A549 (cell line): ENCODE measurements at regions not wholly inside any gene's neighbourhood (a gene's known extent, or its start where the extent isn't known, plus 50 kb on each side); places are given as distances from the start of the nearest gene placed in this dataset.

Experiments
- ATAC-seq, 2 experiments: fragments of 200-7000 bp in 1 of 2; fragments of >200 bp in 1 of 2; cut with Nextera tagmentation in 1 of 2; cut with Tn5 transposase in 1 of 2; 3 replicates each; pipeline versions ENCODE4 v1.8.0 to v1.9.1; 2018 to 2020; ENCODE audit warnings: mild to moderate bottlenecking in 1 of 2, moderate library complexity in 1 of 2
- CTCF ChIA-PET: fragments of 300-600 bp; sonication (Branson Sonifier 250); formaldehyde crosslinking; extraction: SDS; loops from one replicate; lab custom pipeline; 2021; ENCODE audit warnings: antibody characterized with exemption, inconsistent platforms; lab: Yijun Ruan, JAX
- POLR2A ChIA-PET: fragments of 350-600 bp; formaldehyde crosslinking; extraction: SDS; loops from one replicate; lab custom pipeline; 2021; ENCODE audit warnings: antibody characterized with exemption, inconsistent platforms; lab: Yijun Ruan, JAX
- DNase-seq, 2 experiments: peaks; one replicate each; pipeline versions ENCODE4 v3.0.0 to v3.0.0-alpha.2; 2011 to 2016; ENCODE audit warnings: low read depth in 1 of 2, low spot score in 1 of 2
- FAIRE-seq: peaks from 2 replicates; lab custom pipeline; 2011; peaks lifted over from hg19 to GRCh38; lab: Jason Lieb, UNC
- H3K27ac ChIP-seq, 2 experiments: fragments of >200 bp; sonication (Bioruptor Twin); formaldehyde crosslinking; 3 replicates each; pipeline ENCODE4 v1.5.1; 2016 to 2017
- H3K4me1 ChIP-seq: fragments of >200 bp; sonication (Bioruptor Twin); formaldehyde crosslinking; 3 replicates; pipeline ENCODE4 v1.6.1; 2016
- H3K4me2 ChIP-seq: fragments of >200 bp; sonication (Bioruptor Twin); formaldehyde crosslinking; 3 replicates; pipeline ENCODE4 v1.6.1; 2016
- H3K4me3 ChIP-seq: fragments of >200 bp; sonication (Bioruptor Twin); formaldehyde crosslinking; 3 replicates; pipeline ENCODE4 v1.5.1; 2016
- H3K9me3 ChIP-seq: fragments of >200 bp; sonication (Bioruptor Twin); formaldehyde crosslinking; 3 replicates; pipeline ENCODE4 v1.6.1; 2016
- E2F6 ChIP-seq: IDR thresholded peaks from 2 replicates; pipeline ENCODE4 v1.6.1; 2012; ENCODE audit warnings: low read depth, borderline replicate concordance
- EHMT2 ChIP-seq: fragments of 200-600 bp; sonication (generic); IDR thresholded peaks from 2 replicates; pipeline ENCODE4 v1.6.1; 2016; ENCODE audit warnings: antibody characterized with exemption, low read depth, mild to moderate bottlenecking, moderate library complexity
- JUNB ChIP-seq: fragments of >200 bp; sonication (Bioruptor Twin); formaldehyde crosslinking; IDR thresholded peaks from 2 replicates; pipeline ENCODE4 v1.6.1; 2016
- SMC3 ChIP-seq: fragments of >200 bp; sonication (Bioruptor Twin); formaldehyde crosslinking; IDR thresholded peaks from 3 replicates; pipeline ENCODE4 v1.6.1; 2018; ENCODE audit warnings: inconsistent platforms
- WGBS: methylation state at CpG from one replicate; pipeline ENCODE4 v1.1.6; 2017; ENCODE audit errors: missing lambda C conversion rate; 5-methylcytosine and 5-hydroxymethylcytosine counted together
- small RNA-seq, 6 experiments: library from RNA; depleted of rRNA; stranded (forward); fragments of <200 nt; gene quantifications; one replicate each; pipeline ENCODE3, GENCODE V24; 2012
- TF ChIP-seq, protein P1 (sequence below): IDR thresholded peaks from 2 replicates; pipeline ENCODE4 v1.6.1; 2012

- POLR2A ChIA-PET = no interaction called here
- TF ChIP-seq, protein P1, sequence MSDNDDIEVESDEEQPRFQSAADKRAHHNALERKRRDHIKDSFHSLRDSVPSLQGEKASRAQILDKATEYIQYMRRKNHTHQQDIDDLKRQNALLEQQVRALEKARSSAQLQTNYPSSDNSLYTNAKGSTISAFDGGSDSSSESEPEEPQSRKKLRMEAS = no peak
- TF ChIP-seq E2F6 (no peak), SMC3 (no peak), JUNB (no peak), EHMT2 (no peak)
- H3K4me3 ChIP-seq = no peak overlapping the region
- FAIRE-seq (no peak), ATAC-seq (no peak), DNase-seq (no peak)
- 93% methylated on average over 10 of the region's 10 CpGs for WGBS
- H3K9me3 ChIP-seq = no peaks in the 10 kb centered on the region
- H3K4me1 ChIP-seq = peaks cover 17% of the 10 kb centered on the region
- H3K27ac ChIP-seq = no peak overlapping the region
- CTCF ChIA-PET = interaction anchor here (1.2 to 1.5 kb wide), 3 partner anchors 20 to 36 kb away, joined by 3 to 4 read pairs (median 3); no protein-coding TSS in a partner anchor
- H3K4me2 ChIP-seq = no peak overlapping the region
Measured at GRCh38 chr7:140229101-140229525, 52.3 kb upstream of the KDM7A start.

Small RNAs in the stretch of these regions (small RNA-seq; reads per million reads assigned to genes)
- gene RNU1-58P = 0 reads per million in 6 experiments
